ENCODE measurements at regions not wholly inside any gene's neighbourhood (a gene's known extent, or its start where the extent isn't known, plus 50 kb on each side); places are given as distances from the start of the nearest gene placed in this dataset.
"Not testable (repeated sequence)": the region's sequence is repeated elsewhere in the genome, so short reads cannot be mapped to it uniquely, and the experiment has no call there.

DNA sequence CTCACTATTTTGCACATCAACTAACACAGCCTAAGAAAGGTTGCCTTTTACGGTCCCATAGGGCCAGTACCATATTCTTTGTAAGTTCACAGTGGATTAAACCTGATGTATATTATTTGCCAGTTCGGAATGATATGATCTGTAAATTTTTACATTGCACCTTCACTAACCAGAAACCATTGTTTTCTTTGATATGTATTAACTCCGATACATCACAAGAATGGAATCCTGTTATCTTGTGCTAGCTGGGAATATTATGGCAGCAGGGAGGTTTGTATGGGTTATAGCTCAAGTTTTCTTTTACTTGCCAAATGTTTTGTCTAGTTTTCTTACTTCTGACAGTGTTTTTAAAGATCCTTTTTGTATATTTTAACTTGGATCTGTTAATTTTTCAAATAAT, 51.4 kb upstream of the S1PR1 start:
- no peak for DNase-seq
- H3K36me3 Mint-ChIP-seq (ENCODE audit: insufficient read depth), result no peaks in the 10 kb centered on the region
- no peaks in the 10 kb centered on the region for H3K27me3 Mint-ChIP-seq (ENCODE audit: low read depth)
- ATAC-seq, result no peak
- no peaks in the 10 kb centered on the region for H3K9me3 Mint-ChIP-seq
- no peak overlapping the region for H3K4me3 Mint-ChIP-seq
- H3K4me1 Mint-ChIP-seq (ENCODE audit: low read depth), result peaks cover 33% of the 10 kb centered on the region

DNA sequence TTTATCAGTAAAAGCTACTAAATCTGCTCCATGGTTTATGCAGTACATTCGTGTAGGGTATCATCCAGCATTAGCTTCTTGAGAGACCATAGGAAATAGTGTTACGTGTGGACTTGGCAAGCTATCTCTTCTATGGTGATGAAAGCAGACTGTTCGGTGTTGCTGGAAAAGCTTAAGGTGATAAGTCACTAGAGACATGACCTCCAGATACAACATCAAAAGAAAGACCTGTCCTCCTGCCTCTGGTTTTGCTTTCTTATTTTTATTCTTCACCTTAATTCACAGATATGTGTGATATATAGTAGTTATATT, 53.5 kb upstream of the S1PR1 start:
- ATAC-seq (no peak), DNase-seq (no peak)
- H3K36me3 Mint-ChIP-seq (ENCODE audit: insufficient read depth), result no peaks in the 10 kb centered on the region
- no peak overlapping the region for H3K4me3 Mint-ChIP-seq
- H3K4me1 Mint-ChIP-seq (ENCODE audit: low read depth), result peaks cover 47% of the 10 kb centered on the region
- no peaks in the 10 kb centered on the region for H3K27me3 Mint-ChIP-seq (ENCODE audit: low read depth)
- H3K9me3 Mint-ChIP-seq, result no peaks in the 10 kb centered on the region

DNA sequence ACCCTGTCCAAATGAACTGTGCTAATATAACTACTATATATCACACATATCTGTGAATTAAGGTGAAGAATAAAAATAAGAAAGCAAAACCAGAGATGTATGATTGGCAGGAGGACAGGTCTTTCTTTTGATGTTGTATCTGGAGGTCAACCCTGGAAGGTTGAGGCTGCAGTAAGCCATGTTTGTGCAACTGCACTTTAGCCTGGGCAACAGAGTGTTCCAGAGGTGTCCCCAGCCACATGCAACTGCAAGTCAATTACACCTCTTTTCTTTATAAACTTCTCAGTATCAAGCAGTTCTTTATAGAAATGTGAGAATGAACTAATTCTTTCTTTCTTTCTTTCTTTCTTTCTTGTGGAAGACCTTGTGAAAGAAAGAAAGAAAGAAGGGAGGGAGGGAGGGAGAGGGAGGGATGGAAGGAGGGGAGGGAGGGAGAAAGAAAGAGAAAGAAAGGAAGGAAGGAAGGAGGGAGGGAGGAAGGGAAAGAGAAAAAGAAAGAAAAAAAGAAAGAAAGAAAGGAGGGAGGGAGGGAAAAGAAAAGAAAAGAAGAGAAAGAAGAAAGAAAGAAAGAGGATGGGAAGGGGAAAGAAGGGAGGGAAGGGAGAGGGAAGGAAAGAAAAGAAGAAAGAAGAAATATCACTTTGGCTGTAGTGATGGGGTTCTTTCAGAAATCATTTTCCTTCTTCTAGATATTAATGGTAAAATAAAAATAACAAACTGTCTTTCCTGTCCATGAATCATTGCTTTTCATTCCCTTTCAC, 54.0 kb upstream of the S1PR1 start:
- ATAC-seq (no peak), DNase-seq (no peak)
- H3K4me3 Mint-ChIP-seq, result no peak overlapping the region
- H3K9me3 Mint-ChIP-seq, result no peaks in the 10 kb centered on the region
- H3K4me1 Mint-ChIP-seq (ENCODE audit: low read depth), result peaks cover 49% of the 10 kb centered on the region
- H3K27me3 Mint-ChIP-seq (ENCODE audit: low read depth), result no peaks in the 10 kb centered on the region
- no peaks in the 10 kb centered on the region for H3K36me3 Mint-ChIP-seq (ENCODE audit: insufficient read depth)

DNA sequence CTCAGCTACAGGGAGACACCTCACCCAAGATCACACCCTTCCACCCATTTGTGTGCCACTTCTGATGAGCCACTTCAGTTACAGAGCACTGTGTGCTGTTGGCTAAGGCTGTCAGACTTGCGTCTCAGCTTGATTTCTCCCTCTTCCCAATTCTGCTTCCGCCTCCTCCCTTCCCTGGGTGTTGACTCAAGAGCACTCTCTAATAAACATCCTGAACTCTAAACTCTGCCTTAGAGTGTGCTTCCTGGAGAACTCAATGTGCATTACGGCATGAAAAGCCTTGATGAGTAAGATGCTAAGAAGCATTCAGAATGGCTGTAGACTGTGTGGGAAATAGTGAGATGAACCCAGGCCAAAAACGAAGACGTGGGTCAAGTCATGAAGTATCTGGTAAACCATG, 54.9 kb upstream of the S1PR1 start:
- DNase-seq, result no peak

DNA sequence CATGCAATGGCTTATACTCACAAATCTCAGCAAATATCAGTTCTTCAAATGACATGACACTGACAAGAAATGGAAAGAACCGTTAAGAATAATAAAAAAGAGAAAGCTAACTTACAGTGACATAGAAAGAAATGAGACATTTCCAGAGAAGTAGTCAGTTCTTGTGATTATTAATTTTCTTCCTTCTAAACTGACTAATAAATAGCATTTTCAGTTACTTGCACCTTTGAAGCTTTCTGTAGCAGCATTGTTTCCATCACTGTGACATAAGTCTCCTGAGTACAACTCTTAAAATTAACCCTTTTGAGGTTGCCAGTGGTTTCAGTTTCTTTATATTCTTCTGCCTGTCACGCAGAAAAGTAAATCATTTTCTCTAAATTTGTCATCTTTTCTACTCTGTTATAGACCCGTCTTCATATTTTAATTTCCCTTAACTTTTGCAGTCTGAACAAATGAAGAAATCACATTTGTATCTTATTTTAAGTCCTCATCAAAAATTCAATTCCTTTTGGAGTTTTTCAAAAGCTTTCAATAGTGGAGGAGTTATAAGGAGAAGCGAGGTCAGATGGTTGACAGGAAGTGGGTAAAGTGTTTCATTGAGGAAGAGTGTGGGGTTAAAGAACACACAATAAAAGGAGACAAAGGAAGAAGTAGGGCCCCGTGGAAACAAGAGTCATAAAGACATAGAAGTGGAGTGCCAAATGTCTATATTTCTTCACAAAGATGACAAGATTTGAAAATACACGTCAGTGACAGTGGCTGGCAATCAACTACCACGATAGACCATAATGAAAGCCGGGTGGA, 57.9 kb upstream of the S1PR1 start:
- no peak for DNase-seq
- Mint-ChIP-seq H3K4me3 (peak overlapping the region; percentile 72), H3K4me1 (ENCODE audit: low read depth) (peaks cover 60% of the 10 kb centered on the region), H3K36me3 (ENCODE audit: insufficient read depth) (no peaks in the 10 kb centered on the region), H3K27me3 (ENCODE audit: low read depth) (no peaks in the 10 kb centered on the region), H3K9me3 (peaks cover under 1% of the 10 kb centered on the region)
- ATAC-seq, result peak; percentile 75 to 78

More for the DNA sequence above, 54.9 kb upstream of the S1PR1 start:
- H3K4me3 Mint-ChIP-seq, result no peak overlapping the region
- no peaks in the 10 kb centered on the region for H3K36me3 Mint-ChIP-seq (ENCODE audit: insufficient read depth)
- peaks cover 55% of the 10 kb centered on the region for H3K4me1 Mint-ChIP-seq (ENCODE audit: low read depth)
- no peaks in the 10 kb centered on the region for H3K9me3 Mint-ChIP-seq
- H3K27me3 Mint-ChIP-seq (ENCODE audit: low read depth), result no peaks in the 10 kb centered on the region
- ATAC-seq, result no peak

DNA sequence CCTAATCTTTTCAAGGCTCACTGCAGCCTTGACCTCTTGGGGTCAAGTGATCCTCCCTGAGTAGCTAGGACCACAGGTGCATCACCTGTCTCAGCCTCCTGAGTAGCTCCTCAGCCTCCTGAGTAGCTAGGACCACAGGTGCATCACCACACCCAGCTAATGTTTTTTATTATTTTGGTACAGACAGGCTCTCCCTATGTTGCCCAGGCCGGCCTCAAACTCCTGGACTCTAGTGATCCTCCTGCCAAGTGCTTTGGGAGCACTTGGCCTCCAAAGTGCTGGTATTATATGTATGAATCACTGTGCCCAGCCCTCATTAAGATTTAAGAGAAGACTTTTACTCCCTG, 58.5 kb upstream of the S1PR1 start:
- Mint-ChIP-seq H3K4me1 (ENCODE audit: low read depth) (peaks cover 60% of the 10 kb centered on the region), H3K36me3 (ENCODE audit: insufficient read depth) (no peaks in the 10 kb centered on the region), H3K9me3 (peaks cover 4% of the 10 kb centered on the region), H3K27me3 (ENCODE audit: low read depth) (no peaks in the 10 kb centered on the region), H3K4me3 (peak overlapping the region; percentile 14)
- ATAC-seq (no peak), DNase-seq (no peak)

DNA sequence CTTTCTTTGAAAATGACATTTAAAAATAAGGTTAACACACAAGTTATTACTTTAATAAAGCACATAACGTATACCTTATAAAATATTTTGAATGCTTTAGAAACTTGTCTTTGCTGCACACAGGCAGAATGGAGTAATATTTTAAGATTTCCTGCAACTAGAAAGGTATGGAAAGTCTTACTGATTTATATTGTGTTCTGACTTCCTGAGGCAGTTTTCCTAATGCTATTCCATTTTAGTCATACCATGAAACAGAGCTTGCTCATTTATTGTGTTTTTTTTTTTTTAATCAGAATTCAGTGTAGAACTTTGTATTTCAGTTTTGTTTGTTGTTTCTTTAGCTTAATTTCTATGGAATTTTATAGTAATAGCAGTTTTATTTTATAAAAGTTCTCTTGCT, 60.9 kb upstream of the S1PR1 start:
- no peak for ATAC-seq
- peaks cover 51% of the 10 kb centered on the region for H3K4me1 Mint-ChIP-seq (ENCODE audit: low read depth)
- no peak overlapping the region for H3K4me3 Mint-ChIP-seq
- DNase-seq, result no peak
- H3K36me3 Mint-ChIP-seq (ENCODE audit: insufficient read depth), result no peaks in the 10 kb centered on the region
- peaks cover 4% of the 10 kb centered on the region for H3K9me3 Mint-ChIP-seq
- H3K27me3 Mint-ChIP-seq (ENCODE audit: low read depth), result no peaks in the 10 kb centered on the region

DNA sequence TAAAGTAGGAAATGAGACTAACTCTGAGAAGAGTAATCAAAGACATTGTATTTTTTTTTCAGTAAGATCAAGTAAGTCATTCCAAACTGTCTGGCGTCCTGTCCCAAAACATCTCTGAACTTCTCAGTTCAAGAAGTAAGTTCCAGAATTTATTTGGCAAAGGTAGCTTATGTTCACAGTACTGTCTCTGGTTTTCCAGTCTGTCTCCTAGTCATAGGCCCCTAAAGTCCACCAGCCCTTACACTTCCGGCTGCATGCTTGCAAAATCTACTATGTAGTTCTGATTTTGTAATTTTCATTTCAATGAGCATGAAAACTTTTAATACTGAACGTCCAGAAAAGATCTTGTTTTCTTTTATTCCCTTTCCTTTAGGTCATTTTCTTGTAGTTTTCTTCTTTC, 61.4 kb upstream of the S1PR1 start:
- Mint-ChIP-seq H3K36me3 (ENCODE audit: insufficient read depth) (no peaks in the 10 kb centered on the region), H3K4me3 (no peak overlapping the region), H3K27me3 (ENCODE audit: low read depth) (no peaks in the 10 kb centered on the region), H3K9me3 (peaks cover 4% of the 10 kb centered on the region), H3K4me1 (ENCODE audit: low read depth) (peaks cover 51% of the 10 kb centered on the region)
- no peak for ATAC-seq
- no peak for DNase-seq

DNA sequence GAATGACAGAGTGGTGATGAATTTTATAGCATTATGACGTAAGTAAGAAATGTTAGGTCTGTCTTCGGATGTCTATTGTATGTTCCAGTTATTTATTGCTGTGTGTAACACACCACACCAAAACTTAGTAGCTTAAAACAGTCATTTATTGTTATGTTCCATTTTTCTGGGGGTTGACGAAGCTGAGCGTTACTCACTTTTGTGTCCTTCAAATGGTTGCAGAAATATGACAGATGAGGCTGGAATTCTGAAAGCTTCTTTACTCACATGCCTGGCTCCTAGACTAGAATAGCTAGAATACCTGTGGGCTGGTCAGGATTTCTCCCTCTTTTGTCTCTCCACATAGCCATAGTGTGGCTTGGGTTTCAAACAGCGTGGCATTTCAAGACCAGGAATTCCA, 62.1 kb upstream of the S1PR1 start:
- no peak for ATAC-seq
- Mint-ChIP-seq H3K4me3 (no peak overlapping the region), H3K36me3 (ENCODE audit: insufficient read depth) (no peaks in the 10 kb centered on the region), H3K4me1 (ENCODE audit: low read depth) (peaks cover 45% of the 10 kb centered on the region), H3K27me3 (ENCODE audit: low read depth) (no peaks in the 10 kb centered on the region), H3K9me3 (peaks cover 4% of the 10 kb centered on the region)
- DNase-seq, result no peak

DNA sequence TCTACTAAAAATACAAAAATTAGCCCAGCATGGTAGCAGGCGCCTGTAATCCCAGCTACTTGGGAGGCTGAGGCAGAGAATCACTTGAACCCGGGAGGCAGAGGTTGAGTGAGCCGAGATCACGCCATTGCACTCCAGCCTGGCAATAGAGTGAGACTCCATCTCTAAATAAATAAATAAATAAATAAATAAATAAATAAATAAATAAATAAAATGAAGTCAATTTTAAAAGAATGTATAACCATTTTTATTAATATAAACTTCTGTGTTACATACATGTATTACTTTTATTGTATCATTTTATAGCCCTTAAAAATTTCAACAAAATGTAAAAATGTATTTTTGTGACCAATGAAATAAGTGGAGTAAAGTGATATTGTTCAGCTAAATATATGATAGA, 62.5 kb upstream of the S1PR1 start:
- not testable (repeated sequence) for H3K9me3 Mint-ChIP-seq; H3K4me3 Mint-ChIP-seq; DNase-seq; H3K27me3 Mint-ChIP-seq (ENCODE audit: low read depth); ATAC-seq; H3K36me3 Mint-ChIP-seq (ENCODE audit: insufficient read depth)
- peaks cover 41% of the 10 kb centered on the region for H3K4me1 Mint-ChIP-seq (ENCODE audit: low read depth)

DNA sequence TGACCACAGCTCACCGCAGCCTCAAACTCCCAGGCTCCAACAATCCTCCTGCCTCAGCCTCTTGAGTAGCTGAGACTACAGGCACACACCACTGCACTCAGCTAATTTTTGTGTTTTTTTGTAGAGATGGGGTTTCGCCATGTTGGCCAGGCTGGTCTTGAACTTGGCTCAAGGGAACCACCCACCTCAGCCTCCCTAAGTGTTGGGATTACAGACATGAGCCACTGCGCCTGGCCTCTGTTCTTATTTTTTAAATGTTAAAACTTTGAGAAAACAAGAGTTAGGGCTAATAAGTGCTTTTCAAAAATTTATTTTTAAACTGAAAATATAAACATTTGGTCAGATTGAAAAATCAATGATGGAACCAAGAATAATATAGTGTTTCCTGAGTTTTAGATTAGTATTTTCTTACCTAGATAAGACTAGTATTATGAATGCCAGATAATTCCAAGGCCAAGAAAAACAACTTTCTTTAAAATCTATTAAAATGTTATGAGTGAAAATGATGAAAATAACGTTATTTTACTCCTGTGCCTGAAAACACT, 66.2 kb upstream of the S1PR1 start:
- Mint-ChIP-seq H3K27me3 (ENCODE audit: low read depth) (no peaks in the 10 kb centered on the region), H3K4me3 (no peak overlapping the region), H3K4me1 (ENCODE audit: low read depth) (peaks cover 28% of the 10 kb centered on the region), H3K36me3 (ENCODE audit: insufficient read depth) (no peaks in the 10 kb centered on the region), H3K9me3 (peaks cover 4% of the 10 kb centered on the region)
- no peak for ATAC-seq
- no peak for DNase-seq

DNA sequence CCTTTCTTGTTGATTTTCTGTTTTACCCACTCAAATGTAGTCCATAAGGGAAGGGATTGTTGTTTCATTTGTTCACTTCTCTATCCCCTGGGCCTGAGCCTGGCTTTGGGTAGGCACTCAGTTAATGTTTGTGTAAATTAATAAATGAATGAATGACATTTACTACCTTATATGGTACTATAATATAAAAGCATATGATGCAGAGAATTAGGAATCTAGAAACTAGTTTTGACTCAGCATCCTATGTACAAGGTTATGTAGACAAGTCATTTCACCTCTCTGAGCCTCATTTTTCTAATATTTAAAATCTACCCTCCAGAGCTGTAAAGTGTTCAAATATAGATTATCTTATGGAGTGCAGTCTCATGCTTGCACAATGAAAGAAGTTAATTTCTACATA, 68.9 kb upstream of the S1PR1 start:
- H3K4me1 Mint-ChIP-seq (ENCODE audit: low read depth), result peaks cover 10% of the 10 kb centered on the region
- no peaks in the 10 kb centered on the region for H3K27me3 Mint-ChIP-seq (ENCODE audit: low read depth)
- ATAC-seq (peak; percentile 81 to 85), DNase-seq (no peak)
- H3K4me3 Mint-ChIP-seq, result no peak overlapping the region
- no peaks in the 10 kb centered on the region for H3K36me3 Mint-ChIP-seq (ENCODE audit: insufficient read depth)
- H3K9me3 Mint-ChIP-seq, result no peaks in the 10 kb centered on the region

DNA sequence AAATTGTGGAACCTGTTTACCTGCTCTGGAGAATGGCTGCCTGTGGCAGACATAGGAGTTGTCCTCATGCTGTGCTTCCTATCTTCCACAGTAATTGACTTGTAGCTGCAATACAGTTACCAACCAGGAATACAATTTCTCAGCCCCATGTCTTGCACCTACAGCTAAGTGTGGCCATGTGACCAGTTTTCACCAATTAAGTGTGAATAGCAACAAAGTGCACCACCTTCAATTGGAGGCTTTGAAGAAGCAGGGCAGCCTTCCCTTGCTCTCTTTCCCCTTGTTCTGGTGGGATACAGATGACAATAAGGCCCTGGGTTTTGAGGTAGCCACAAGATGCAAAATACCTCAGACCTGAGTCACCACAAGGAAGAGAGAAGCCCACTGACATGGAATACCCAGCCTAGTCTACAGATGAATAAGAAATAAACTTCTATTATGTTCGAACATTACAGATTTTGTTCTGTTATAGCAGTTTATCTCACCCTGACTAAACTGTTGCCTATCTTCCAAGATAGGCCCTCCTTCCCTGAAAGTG, 70.2 kb upstream of the S1PR1 start:
- peaks cover 10% of the 10 kb centered on the region for H3K4me1 Mint-ChIP-seq (ENCODE audit: low read depth)
- no peak overlapping the region for H3K4me3 Mint-ChIP-seq
- H3K9me3 Mint-ChIP-seq, result no peaks in the 10 kb centered on the region
- no peaks in the 10 kb centered on the region for H3K36me3 Mint-ChIP-seq (ENCODE audit: insufficient read depth)
- H3K27me3 Mint-ChIP-seq (ENCODE audit: low read depth), result no peaks in the 10 kb centered on the region
- no peak for ATAC-seq
- no peak for DNase-seq

DNA sequence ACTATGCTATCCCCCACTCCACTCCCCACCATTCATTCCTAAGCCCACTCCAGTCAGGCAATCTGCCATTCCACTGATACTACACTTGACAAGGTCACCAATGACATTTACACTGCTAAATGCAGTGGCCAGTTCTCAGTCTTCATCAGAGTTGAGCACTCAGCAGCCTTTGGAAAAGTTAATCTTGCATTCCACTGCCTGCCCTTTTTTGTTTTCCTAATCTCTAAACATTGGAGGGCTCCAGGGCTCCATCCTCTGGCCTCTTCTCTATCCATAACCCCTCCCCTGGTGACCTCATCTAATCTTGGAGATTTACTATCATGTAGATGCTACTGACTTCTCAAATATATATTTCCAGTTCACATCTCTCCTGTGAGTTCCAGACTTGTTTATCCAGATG, 70.9 kb upstream of the S1PR1 start:
- DNase-seq (no peak), ATAC-seq (no peak)
- Mint-ChIP-seq H3K4me1 (ENCODE audit: low read depth) (peaks cover 10% of the 10 kb centered on the region), H3K9me3 (no peaks in the 10 kb centered on the region), H3K36me3 (ENCODE audit: insufficient read depth) (no peaks in the 10 kb centered on the region), H3K27me3 (ENCODE audit: low read depth) (no peaks in the 10 kb centered on the region), H3K4me3 (no peak overlapping the region)

DNA sequence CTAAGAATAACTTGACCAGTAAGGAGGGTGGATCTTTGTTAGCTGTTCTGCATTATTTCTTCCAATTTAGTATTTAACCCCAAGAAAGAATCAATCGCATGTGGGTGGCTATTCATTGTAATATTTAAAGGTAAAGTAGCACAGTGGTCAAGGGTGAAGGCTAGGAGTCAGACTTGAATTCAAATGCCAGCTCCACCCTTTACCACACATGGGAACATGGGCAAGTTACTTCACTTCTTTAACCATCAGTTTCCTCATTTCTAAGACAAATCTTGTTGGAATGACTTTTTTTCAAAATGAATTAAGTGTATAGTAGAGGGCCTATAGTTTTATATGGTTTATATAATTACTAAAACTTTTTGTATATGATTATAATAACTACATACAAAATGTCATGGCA, 71.3 kb upstream of the S1PR1 start:
- ATAC-seq, result no peak
- Mint-ChIP-seq H3K4me1 (ENCODE audit: low read depth) (peaks cover 10% of the 10 kb centered on the region), H3K36me3 (ENCODE audit: insufficient read depth) (no peaks in the 10 kb centered on the region), H3K27me3 (ENCODE audit: low read depth) (no peaks in the 10 kb centered on the region), H3K9me3 (no peaks in the 10 kb centered on the region), H3K4me3 (no peak overlapping the region)
- DNase-seq, result no peak

Measured in activated T-cell treated with anti-CD3 and anti-CD28 coated beads, Interleukin-2, amount 50 U/mL, for 4 hours (primary cell).